GM18517 (cell line): ENCODE measurements at regions not wholly inside any gene's neighbourhood (a gene's known extent, or its start where the extent isn't known, plus 50 kb on each side); places are given as distances from the start of the nearest gene placed in this dataset.
"Not testable (repeated sequence)": the region's sequence is repeated elsewhere in the genome, so short reads cannot be mapped to it uniquely, and the experiment has no call there.

Experiments
- ATAC-seq: cut with Tn5 transposase; IDR thresholded peaks from one replicate; pipeline ENCODE4 v1.9.1; 2021; ENCODE audit warnings: mild to moderate bottlenecking, moderate library complexity; ENCODE audit not compliant: unreplicated experiment

- ATAC-seq = not testable (repeated sequence)
Observed at GRCh38 chr12:74676955-74677354, 139.3 kb downstream of the ATXN7L3B start.

DNA sequence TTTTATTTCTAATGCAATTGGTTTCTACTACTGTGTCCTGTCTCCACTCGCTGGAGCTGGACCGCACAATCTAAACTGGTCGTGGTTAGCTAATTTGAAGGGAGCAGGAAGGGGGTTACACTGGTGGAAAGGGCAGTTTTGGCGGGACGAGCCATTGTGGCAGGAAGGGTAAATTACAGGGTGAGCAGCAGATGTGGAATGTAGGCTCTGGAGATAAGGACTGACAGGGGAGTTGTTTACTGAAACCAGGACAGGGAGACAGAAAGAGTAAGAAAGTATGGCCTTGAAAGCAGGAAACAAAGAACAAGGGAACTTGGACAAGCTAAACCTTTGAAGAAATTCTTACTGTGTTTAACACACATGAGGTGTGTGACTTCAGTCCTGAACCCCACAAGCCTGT lies 147.8 kb downstream of the ATXN7L3B start:
- ATAC-seq = no peak

DNA sequence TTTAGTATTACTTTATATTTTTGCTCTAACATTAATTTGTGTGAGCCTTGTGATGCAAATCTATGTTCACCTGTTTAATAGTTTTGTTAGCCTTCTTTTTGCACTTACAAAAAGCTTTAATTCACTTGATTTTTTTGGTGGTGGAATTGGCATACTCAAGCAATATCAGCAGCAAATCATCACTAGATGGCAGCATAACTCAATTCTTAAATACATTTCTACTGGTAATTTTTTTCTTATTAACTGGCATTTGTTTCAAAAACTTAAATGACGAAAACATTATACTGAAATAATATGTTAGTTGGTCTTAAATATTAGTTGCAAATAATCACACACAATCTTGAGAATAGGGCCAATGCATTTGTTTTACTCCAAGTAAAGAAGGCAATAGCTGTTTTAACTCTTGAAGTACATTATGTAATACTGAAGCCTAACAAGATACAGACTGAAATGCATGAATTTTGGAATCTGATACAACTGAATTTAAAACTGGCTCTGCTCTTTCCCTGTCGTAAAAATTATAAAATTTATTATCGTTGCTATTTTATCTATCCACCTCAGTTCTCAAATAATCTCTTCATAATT lies 151.5 kb downstream of the ATXN7L3B start:
- no peak for ATAC-seq

GRCh38 chr12:74689929-74690328 lies 152.3 kb downstream of the ATXN7L3B start:
- ATAC-seq = no peak

DNA sequence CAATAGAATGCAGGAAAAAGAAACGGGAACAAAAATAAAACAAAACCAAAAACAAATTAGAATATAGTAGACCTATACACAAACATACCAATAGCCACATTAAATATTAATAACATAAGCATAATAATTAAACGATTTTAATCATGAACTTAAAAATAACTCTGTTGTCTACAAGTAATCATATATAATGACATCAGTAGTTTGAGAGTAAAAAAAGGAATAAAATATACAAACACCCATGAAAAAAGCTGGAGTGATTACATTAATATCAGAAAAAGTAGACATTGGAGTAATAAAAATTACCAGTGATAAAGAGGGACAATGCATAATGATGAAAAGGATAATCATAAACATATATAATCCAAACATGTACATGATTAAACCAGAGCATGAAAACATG lies 181.8 kb downstream of the ATXN7L3B start:
- ATAC-seq = no peak

- no peak for ATAC-seq
Observed at GRCh38 chr12:74722709-74723108, 185.1 kb downstream of the ATXN7L3B start.

GRCh38 chr12:74725154-74725553 lies 187.5 kb downstream of the ATXN7L3B start:
- no peak for ATAC-seq

- no peak for ATAC-seq
Observed at GRCh38 chr12:74728006-74728405, 190.4 kb downstream of the ATXN7L3B start.

- ATAC-seq = no peak
Observed at GRCh38 chr12:74732164-74732784, 194.6 kb downstream of the ATXN7L3B start.

- ATAC-seq = no peak
Observed at GRCh38 chr12:74732826-74733225, 195.2 kb downstream of the ATXN7L3B start.

DNA sequence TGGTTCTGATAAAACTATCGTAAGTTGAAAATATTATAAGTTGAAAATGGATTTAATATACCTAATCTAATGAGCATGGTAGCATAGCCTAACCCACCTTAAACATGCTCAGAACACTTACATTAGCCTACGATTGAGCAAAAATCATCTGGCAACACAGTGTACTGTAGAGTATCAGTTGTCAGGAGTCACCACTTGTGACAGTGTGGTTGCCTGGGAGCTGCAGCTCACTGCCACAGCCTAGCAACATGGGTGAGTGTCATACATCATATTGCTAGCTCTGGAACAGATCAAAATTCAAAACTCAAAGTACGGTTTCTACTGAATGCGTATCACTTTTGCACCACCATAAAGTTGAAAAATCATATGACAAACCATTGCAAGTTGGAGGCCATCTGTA lies 203.5 kb downstream of the ATXN7L3B start:
- no peak for ATAC-seq

DNA sequence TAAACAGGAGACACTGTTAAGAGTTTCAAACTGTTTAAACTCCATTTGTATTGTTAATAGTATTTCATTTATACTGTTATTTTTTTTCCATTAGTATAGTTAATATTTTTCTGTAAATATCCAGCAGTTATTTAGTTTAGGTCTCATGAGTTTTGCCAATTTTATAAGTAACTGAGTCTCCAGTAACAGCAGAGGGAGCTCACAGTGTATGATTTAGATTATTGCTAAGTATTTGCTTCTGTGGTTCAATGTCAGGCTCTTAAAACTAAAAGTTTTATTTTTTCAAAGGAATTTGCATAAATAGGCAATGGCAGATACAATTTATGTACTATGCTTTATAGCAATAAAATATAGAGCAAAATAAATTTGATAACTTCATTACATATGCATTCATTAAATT lies 209.7 kb downstream of the ATXN7L3B start:
- ATAC-seq = no peak

DNA sequence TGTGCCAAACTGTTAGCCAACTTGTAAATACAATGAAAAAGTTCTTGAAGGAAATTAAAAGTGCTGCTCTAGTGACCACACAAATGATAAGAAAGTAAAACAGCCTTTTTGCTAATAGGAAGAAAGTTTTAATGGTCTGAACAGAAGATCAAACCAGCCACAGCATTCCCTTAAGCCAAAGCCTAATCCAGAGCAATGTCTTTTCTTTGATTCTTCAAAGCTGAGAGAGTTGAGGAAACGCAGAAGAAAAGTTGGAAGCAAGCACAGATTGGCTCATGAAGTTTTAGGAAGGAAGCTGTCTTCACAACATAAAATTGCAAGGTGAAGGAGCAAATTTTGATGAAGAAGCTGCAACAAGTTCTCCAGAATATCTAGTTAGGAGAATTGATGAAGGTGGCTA lies 213.8 kb downstream of the ATXN7L3B start:
- no peak for ATAC-seq

- no peak for ATAC-seq
Observed at GRCh38 chr12:74752215-74752614, 214.6 kb downstream of the ATXN7L3B start.

DNA sequence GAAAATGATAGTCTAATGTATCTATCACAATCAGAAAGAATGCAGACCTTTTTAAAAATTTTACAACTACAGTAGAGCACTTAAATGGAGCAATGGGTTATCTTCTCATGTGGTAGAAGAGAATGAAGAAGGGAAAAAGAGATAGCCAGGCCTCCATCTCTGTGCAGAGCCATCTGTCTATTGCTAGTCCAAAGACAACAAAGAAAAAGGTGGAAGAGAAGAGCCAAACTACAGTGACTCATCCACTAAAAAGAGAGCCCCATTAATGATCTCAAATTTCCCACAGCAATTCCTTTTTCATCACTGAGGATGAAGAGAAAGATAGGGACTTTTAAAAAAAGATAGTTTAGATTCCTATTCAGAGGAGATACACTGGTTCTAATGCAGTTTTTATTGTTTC lies 232.9 kb downstream of the ATXN7L3B start:
- no peak for ATAC-seq

GRCh38 chr12:74775276-74775675 lies 237.6 kb downstream of the ATXN7L3B start:
- ATAC-seq = no peak

DNA sequence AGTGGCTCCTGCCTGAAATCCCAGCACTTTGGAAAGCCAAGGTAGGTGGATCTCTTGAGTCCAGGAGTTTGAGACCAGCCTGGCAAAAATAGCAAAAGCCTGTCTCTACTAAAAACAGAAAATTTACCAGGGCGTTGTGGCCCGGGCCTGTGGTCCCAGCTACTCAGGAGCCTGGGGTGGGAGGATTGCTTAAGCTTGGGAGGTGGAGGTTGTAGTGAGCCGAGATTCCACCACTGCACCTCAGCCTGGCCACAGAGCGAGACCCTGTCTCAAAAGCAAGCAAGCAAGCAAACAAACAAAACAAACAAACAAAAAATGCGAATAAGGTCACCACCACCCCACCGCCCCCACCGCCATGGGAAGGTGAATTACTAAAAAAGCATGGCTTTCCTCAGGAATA lies 238.7 kb downstream of the ATXN7L3B start:
- no peak for ATAC-seq

- ATAC-seq = no peak
Observed at GRCh38 chr12:74780182-74780849, 242.7 kb downstream of the ATXN7L3B start.

GRCh38 chr12:74780850-74781241 lies 243.2 kb downstream of the ATXN7L3B start:
- not testable (repeated sequence) for ATAC-seq

DNA sequence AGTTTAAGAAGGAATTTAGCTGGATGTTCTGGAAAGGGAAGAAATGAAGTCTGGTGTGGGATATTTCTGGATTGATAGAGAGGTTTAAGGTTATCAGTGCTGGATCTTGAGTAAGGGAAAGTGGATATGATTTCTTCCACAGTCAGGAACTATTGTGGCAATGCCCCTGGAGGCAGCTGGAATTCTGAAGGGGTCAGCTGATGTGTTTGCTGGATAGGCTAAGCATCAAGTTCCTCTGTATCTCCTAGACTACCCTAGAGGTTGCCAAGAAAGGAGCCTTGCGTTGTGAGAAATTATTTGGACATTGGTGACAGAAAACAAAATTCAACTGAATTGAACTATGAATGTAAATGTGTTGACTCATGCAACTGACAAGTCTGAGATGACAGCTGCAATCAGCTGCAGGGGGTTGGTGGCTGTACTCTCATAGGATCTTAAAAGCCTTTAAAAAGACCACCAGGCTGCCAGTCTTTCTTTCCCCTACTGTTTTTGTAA lies 244.4 kb downstream of the ATXN7L3B start:
- ATAC-seq = no peak

GRCh38 chr12:74790931-74791330 lies 253.3 kb downstream of the ATXN7L3B start:
- ATAC-seq = no peak

DNA sequence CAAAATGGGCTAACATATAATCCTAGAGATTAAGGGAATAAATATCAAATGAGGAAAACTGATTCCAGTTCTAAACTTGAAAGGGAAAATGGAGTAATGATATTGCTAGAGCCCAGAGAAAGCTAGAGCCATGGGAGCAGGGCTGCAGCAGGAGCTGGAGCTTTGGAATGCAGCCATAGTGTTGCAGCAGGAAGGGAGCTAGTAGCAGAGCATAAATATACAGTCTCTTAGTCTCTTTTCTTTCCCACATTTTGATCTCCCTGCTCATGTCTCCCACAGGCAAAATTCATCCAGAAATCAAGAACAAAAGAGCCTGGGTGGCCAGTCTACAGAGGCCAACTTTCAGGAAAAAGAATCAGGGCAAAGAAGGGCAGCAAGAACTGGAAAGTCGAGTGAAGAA lies 253.7 kb downstream of the ATXN7L3B start:
- no peak for ATAC-seq
